Smooth muscle cell (in vitro differentiated cells): ENCODE measurements at regions not wholly inside any gene's neighbourhood (a gene's known extent, or its start where the extent isn't known, plus 50 kb on each side); places are given as distances from the start of the nearest gene placed in this dataset.

Source experiments
- DNase-seq: peaks from one replicate; lab custom pipeline; 2025; ENCODE audit not compliant: unreplicated experiment; lab: John Stamatoyannopoulos, UW
- H2AFZ ChIP-seq: fragments of 200-600 bp; sonication (generic); 2 replicates; pipeline ENCODE4 v1.6.0; 2016; ENCODE audit warnings: antibody characterized with exemption, low read depth, mild to moderate bottlenecking
- H3F3A ChIP-seq: fragments of 200-600 bp; sonication (generic); 2 replicates; pipeline ENCODE4 v1.6.0; 2017; ENCODE audit warnings: antibody characterized with exemption, low read depth
- H3K27ac ChIP-seq: fragments of 200-600 bp; sonication (generic); 2 replicates; pipeline ENCODE4 v1.5.1; 2016; ENCODE audit warnings: low read depth, mild to moderate bottlenecking
- H3K27me3 ChIP-seq: fragments of 200-600 bp; sonication (generic); 2 replicates; pipeline ENCODE4 v1.6.1; 2016; ENCODE audit warnings: low read depth, mild to moderate bottlenecking
- H3K36me3 ChIP-seq: fragments of 200-600 bp; sonication (generic); 2 replicates; pipeline ENCODE4 v1.5.1; 2016; ENCODE audit warnings: low read depth
- H3K4me1 ChIP-seq: fragments of 200-600 bp; sonication (generic); 2 replicates; pipeline ENCODE4 v1.5.1; 2016; ENCODE audit warnings: low read depth
- H3K4me2 ChIP-seq: fragments of 200-600 bp; sonication (generic); 2 replicates; pipeline ENCODE4 v1.6.0; 2016; ENCODE audit warnings: mild to moderate bottlenecking
- H3K4me3 ChIP-seq: fragments of 200-600 bp; sonication (generic); 2 replicates; pipeline ENCODE4 v1.5.1; 2016; ENCODE audit warnings: mild to moderate bottlenecking
- H3K79me2 ChIP-seq: fragments of 200-600 bp; sonication (generic); 2 replicates; pipeline ENCODE4 v1.6.0; 2016; ENCODE audit warnings: low read depth, mild to moderate bottlenecking
- H3K9ac ChIP-seq: fragments of 200-600 bp; sonication (generic); 2 replicates; pipeline ENCODE4 v1.6.0; 2016; ENCODE audit warnings: low read depth
- H3K9me3 ChIP-seq: fragments of 200-600 bp; sonication (generic); replicated peaks from 2 replicates; pipeline ENCODE4 v1.5.1; 2016; ENCODE audit warnings: low read depth
- H4K20me1 ChIP-seq: fragments of 200-600 bp; sonication (generic); 2 replicates; pipeline ENCODE4 v1.6.0; 2016; ENCODE audit warnings: low read depth
- CTCF ChIP-seq: fragments of 200-600 bp; sonication (generic); IDR thresholded peaks from 2 replicates; pipeline ENCODE4 v1.5.1; 2017; ENCODE audit warnings: borderline replicate concordance, mild to moderate bottlenecking, antibody characterized with exemption; ENCODE audit not compliant: insufficient read depth, poor library complexity, severe bottlenecking
- WGBS: methylation state at CpG from one replicate; pipeline ENCODE4 v1.1.7; 2016; ENCODE audit warnings: low lambda C conversion rate; 5-methylcytosine and 5-hydroxymethylcytosine counted together

- TF ChIP-seq CTCF: no peak
- no peaks in the 10 kb centered on the region for H3K9me3 ChIP-seq
- H3F3A ChIP-seq: no peaks in the 10 kb centered on the region
- no peaks in the 10 kb centered on the region for H3K36me3 ChIP-seq
- H3K4me2 ChIP-seq: no peak overlapping the region
- 84% methylated on average over 1 of the region's 1 CpG for WGBS
- H3K79me2 ChIP-seq: no peaks in the 10 kb centered on the region
- no peaks in the 10 kb centered on the region for H4K20me1 ChIP-seq
- no peak overlapping the region for H3K4me3 ChIP-seq
- no peak overlapping the region for H2AFZ ChIP-seq
- no peaks in the 10 kb centered on the region for H3K4me1 ChIP-seq
- DNase-seq: no peak
- H3K27me3 ChIP-seq: no peaks in the 10 kb centered on the region
- no peak overlapping the region for H3K9ac ChIP-seq
- no peak overlapping the region for H3K27ac ChIP-seq
Measured at GRCh38 chr4:104869831-104870230, 276.8 kb upstream of the TET2 start.

GRCh38 chr4:104870495-104871233, 276.0 kb upstream of the TET2 start:
- H3K4me2 ChIP-seq: no peak overlapping the region
- H3K27ac ChIP-seq: no peak overlapping the region
- no peak overlapping the region for H3K9ac ChIP-seq
- H3K79me2 ChIP-seq: no peaks in the 10 kb centered on the region
- no peaks in the 10 kb centered on the region for H3K36me3 ChIP-seq
- H4K20me1 ChIP-seq: no peaks in the 10 kb centered on the region
- no peak for TF ChIP-seq CTCF
- no peaks in the 10 kb centered on the region for H3F3A ChIP-seq
- H3K27me3 ChIP-seq: no peaks in the 10 kb centered on the region
- no peaks in the 10 kb centered on the region for H3K4me1 ChIP-seq
- no peaks in the 10 kb centered on the region for H3K9me3 ChIP-seq
- DNase-seq: no peak
- H2AFZ ChIP-seq: no peak overlapping the region
- 50% methylated on average over 2 of the region's 2 CpGs for WGBS
- no peak overlapping the region for H3K4me3 ChIP-seq

- H3F3A ChIP-seq: no peaks in the 10 kb centered on the region
- no peak overlapping the region for H3K9ac ChIP-seq
- TF ChIP-seq CTCF: no peak
- H4K20me1 ChIP-seq: no peaks in the 10 kb centered on the region
- no peak for DNase-seq
- H3K4me3 ChIP-seq: no peak overlapping the region
- no peaks in the 10 kb centered on the region for H3K27me3 ChIP-seq
- H3K79me2 ChIP-seq: no peaks in the 10 kb centered on the region
- H3K4me1 ChIP-seq: no peaks in the 10 kb centered on the region
- H3K9me3 ChIP-seq: no peaks in the 10 kb centered on the region
- H3K36me3 ChIP-seq: no peaks in the 10 kb centered on the region
- H3K27ac ChIP-seq: no peak overlapping the region
- no peak overlapping the region for H2AFZ ChIP-seq
- H3K4me2 ChIP-seq: no peak overlapping the region
Measured at GRCh38 chr4:104878936-104879335, 267.7 kb upstream of the TET2 start.

- no peaks in the 10 kb centered on the region for H3K79me2 ChIP-seq
- H3F3A ChIP-seq: no peaks in the 10 kb centered on the region
- H3K27me3 ChIP-seq: no peaks in the 10 kb centered on the region
- no peaks in the 10 kb centered on the region for H3K9me3 ChIP-seq
- no peak for DNase-seq
- 71% methylated on average over 4 of the region's 4 CpGs for WGBS
- no peak overlapping the region for H3K27ac ChIP-seq
- no peak overlapping the region for H2AFZ ChIP-seq
- H3K36me3 ChIP-seq: no peaks in the 10 kb centered on the region
- H3K4me3 ChIP-seq: no peak overlapping the region
- TF ChIP-seq CTCF: no peak
- H4K20me1 ChIP-seq: no peaks in the 10 kb centered on the region
- no peak overlapping the region for H3K9ac ChIP-seq
- no peaks in the 10 kb centered on the region for H3K4me1 ChIP-seq
- H3K4me2 ChIP-seq: no peak overlapping the region
Measured at GRCh38 chr4:104879367-104879766, 267.3 kb upstream of the TET2 start.
